Spleen (tissue), 11 donors: ENCODE measurements at regions not wholly inside any gene's neighbourhood (a gene's known extent, or its start where the extent isn't known, plus 50 kb on each side); places are given as distances from the start of the nearest gene placed in this dataset.

Source experiments
- DNase-seq: peaks from one replicate; pipeline ENCODE4 v3.0.0-alpha.2; 2020
- H3K27ac ChIP-seq, 8 donors: fragments of 200-600 bp; sonication (generic) in 7 of 8; 1 replicate in 4 of 8; 2 replicates in 4 of 8; pipeline versions ENCODE4 v1.5.0 to v1.8.0; 2016 to 2021; ENCODE audit warnings: inconsistent platforms in 4 of 8, mild to moderate bottlenecking in 4 of 8, moderate library complexity in 1 of 8
- H3K27me3 ChIP-seq, 7 donors: fragments of 200-600 bp; sonication (generic) in 6 of 7; replicated peaks in 1 of 7; 1 replicate in 4 of 7; 2 replicates in 3 of 7; pipeline versions ENCODE4 v1.5.0 to v1.8.0; 2016 to 2021; ENCODE audit warnings: inconsistent platforms in 3 of 7, mild to moderate bottlenecking in 1 of 7
- H3K36me3 ChIP-seq, 6 donors: fragments of 200-600 bp; sonication (generic) in 5 of 6; 1 replicate in 4 of 6; 2 replicates in 2 of 6; pipeline versions ENCODE4 v1.5.0 to v1.8.0; 2016 to 2021; ENCODE audit warnings: inconsistent platforms in 2 of 6
- H3K4me1 ChIP-seq, 6 donors: fragments of 200-600 bp; sonication (generic) in 5 of 6; 1 replicate in 3 of 6; 2 replicates in 3 of 6; pipeline versions ENCODE4 v1.5.0 to v1.8.0; 2016 to 2021; ENCODE audit warnings: inconsistent platforms in 3 of 6
- H3K4me3 ChIP-seq, 8 donors: fragments of 200-600 bp; sonication (generic) in 7 of 8; 1 replicate in 4 of 8; 2 replicates in 4 of 8; pipeline versions ENCODE4 v1.5.0 to v1.8.0; 2016 to 2021; ENCODE audit warnings: inconsistent platforms in 4 of 8, mild to moderate bottlenecking in 4 of 8, moderate library complexity in 2 of 8
- H3K9me3 ChIP-seq, 8 donors: fragments of 200-600 bp; sonication (generic) in 7 of 8; 1 replicate in 4 of 8; 2 replicates in 4 of 8; pipeline versions ENCODE4 v1.5.0 to v1.8.0; 2016 to 2021; ENCODE audit warnings: inconsistent platforms in 4 of 8
- CTCF ChIP-seq, 11 experiments: fragments of 200-600 bp in 7 of 11; fragments of 450-650 bp in 4 of 11; sonication (generic) in 4 of 11; IDR thresholded peaks in 8 of 11; conservative IDR thresholded peaks in 3 of 11; 1 replicate in 7 of 11; 2 replicates in 4 of 11; pipeline versions ENCODE4 v1.4.0 to v1.8.0; 2016 to 2021; ENCODE audit warnings: antibody characterized with exemption in 11 of 11, inconsistent platforms in 4 of 11, mild to moderate bottlenecking in 1 of 11
- POLR2A ChIP-seq, 3 donors: fragments of 450-650 bp; IDR thresholded peaks; one replicate each; pipeline ENCODE4 v1.5.1; 2017; ENCODE audit warnings: antibody characterized with exemption in 3 of 3, mild to moderate bottlenecking in 1 of 3
- POLR2AphosphoS5 ChIP-seq, 3 donors: sonication (generic); formaldehyde crosslinking; IDR thresholded peaks; one replicate each; pipeline ENCODE4 v1.5.1; 2017; ENCODE audit warnings: antibody characterized with exemption in 3 of 3
- WGBS, 5 donors: extraction: QIAGEN DNeasy Blood & Tissue Kit in 3 of 5; methylation state at CpG; one replicate each; pipeline versions ENCODE4 v1.1.5 to v1.1.7; 2013 to 2018; 5-methylcytosine and 5-hydroxymethylcytosine counted together
- intact Hi-C: fragments of 100-400 bp; cut with DNase I; formaldehyde crosslinking; loops from one replicate; pipeline ENCODE4 v1.15.0; 2023; ENCODE audit warnings: low total_unique reads
- donor health status: healthy with polysubstance abuse.
- donor health status: DM: no; HTN: no; CAD: no; lungs with moderate emphysema.
- donor health status: DM: no; HTN: no; CAD: no.
- donor health status: Bipolar disorder and iron deficiency.
- donor health status: healthy.
- donor health status: DM: no; HTN: no; CAD: no.
- donor health status: DM: yes; HTN: yes; CAD: no.

- DNase-seq = no peak
- Histone ChIP-seq H3K4me1 (peaks cover 0 to 12% (median 4%) of the 10 kb centered on the region in 6 donors), H3K27me3 (no peaks in the 10 kb centered on the region), H3K27ac (no peak overlapping the region), H3K9me3 (no peaks in the 10 kb centered on the region), H3K36me3 (no peaks in the 10 kb centered on the region), H3K4me3 (no peak overlapping the region)
- 63 to 96% (median 93%) methylated on average over 2 of the region's 2 CpGs for WGBS, 5 donors
- TF ChIP-seq POLR2AphosphoS5 (IDR thresholded peaks at IDR 0.05) (no peak), CTCF (IDR thresholded peaks at IDR 0.05 in 8 of 11, conservative IDR thresholded peaks at IDR 0.05 in 3 of 11) (no peak), POLR2A (IDR thresholded peaks at IDR 0.05) (no peak)
- intact Hi-C loops = no loop called here
Observed at GRCh38 chr1:98393719-98394118, 267.8 kb upstream of the SNX7 start.

DNA sequence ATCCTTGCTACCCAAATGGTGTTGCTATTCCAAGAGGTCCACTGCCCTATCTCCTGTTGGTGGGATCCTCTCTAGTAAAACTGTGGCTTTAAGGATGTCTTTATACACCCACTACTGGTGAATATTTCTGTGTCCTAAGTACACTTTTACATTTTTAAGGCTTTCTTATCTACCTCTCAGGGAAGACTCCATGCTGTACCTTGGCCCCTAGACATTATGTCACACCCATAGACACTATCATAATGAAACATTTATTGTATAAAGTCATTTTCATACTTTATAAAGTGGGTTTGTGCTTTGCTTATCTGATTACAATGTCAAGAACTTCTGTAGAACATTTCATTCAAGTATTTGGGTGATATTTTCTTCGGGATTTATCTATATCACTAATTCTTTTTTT, 270.3 kb upstream of the SNX7 start:
- no peak overlapping the region for H3K4me3 ChIP-seq
- no peaks in the 10 kb centered on the region for H3K9me3 ChIP-seq
- 86 to 92% (median 89%) methylated on average over 1 of the region's 1 CpG for WGBS, 5 donors
- H3K27ac ChIP-seq = no peak overlapping the region
- TF ChIP-seq POLR2AphosphoS5 (IDR thresholded peaks at IDR 0.05) = no peak
- TF ChIP-seq CTCF (IDR thresholded peaks at IDR 0.05 in 8 of 11, conservative IDR thresholded peaks at IDR 0.05 in 3 of 11) = no peak
- TF ChIP-seq POLR2A (IDR thresholded peaks at IDR 0.05) = no peak
- peaks cover 0 to 22% (median 6%) of the 10 kb centered on the region in 6 donors for H3K4me1 ChIP-seq
- no peaks in the 10 kb centered on the region for H3K36me3 ChIP-seq
- no peaks in the 10 kb centered on the region for H3K27me3 ChIP-seq
- DNase-seq = no peak
- intact Hi-C loops = no loop called here

DNA sequence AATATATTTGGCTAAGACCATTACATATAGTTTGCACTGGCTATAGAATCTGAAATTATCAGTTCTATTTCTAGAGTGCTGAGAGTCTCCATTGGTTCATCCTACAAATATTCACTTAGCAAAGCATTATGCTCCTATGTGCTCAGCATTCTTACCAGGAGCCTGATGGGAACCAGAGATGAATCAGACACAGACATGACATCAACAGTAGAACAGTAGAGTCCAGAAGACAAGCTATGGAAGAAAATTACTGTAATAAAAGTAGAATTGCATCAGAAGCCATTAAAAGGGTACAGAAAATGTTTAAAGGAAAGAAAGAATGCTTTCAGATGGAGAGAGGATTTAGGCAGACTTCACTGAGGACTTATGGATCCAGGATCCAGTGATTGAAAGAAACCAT, 271.7 kb upstream of the SNX7 start:
- H3K9me3 ChIP-seq = no peaks in the 10 kb centered on the region
- no peaks in the 10 kb centered on the region for H3K27me3 ChIP-seq
- intact Hi-C loops = no loop called here
- no peaks in the 10 kb centered on the region for H3K36me3 ChIP-seq
- no peak for TF ChIP-seq POLR2A (IDR thresholded peaks at IDR 0.05)
- no peak for TF ChIP-seq POLR2AphosphoS5 (IDR thresholded peaks at IDR 0.05)
- TF ChIP-seq CTCF (IDR thresholded peaks at IDR 0.05 in 8 of 11, conservative IDR thresholded peaks at IDR 0.05 in 3 of 11) = no peak
- peaks cover 0 to 22% (median 6%) of the 10 kb centered on the region in 6 donors for H3K4me1 ChIP-seq
- no peak overlapping the region for H3K27ac ChIP-seq
- DNase-seq = no peak
- H3K4me3 ChIP-seq = no peak overlapping the region

DNA sequence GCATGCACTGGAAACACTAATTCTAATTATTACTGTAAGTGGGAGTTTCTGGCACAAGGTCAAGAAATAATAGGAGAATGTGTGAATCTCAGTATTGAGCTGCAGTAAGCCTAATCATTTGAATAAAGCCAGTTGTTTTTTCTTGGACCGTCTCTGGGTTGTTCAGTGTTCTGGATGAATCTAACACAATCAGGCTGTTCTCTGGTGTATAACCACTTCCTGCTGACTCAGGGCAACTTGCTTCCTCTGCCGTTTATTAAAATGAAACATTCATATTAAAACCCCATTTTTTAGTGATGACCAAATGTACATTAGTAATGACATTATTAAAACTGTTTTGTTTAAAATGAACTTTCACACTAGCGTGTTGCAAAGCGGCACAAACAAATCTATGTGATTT, 273.1 kb upstream of the SNX7 start:
- H3K4me1 ChIP-seq = peaks cover 0 to 22% (median 6%) of the 10 kb centered on the region in 6 donors
- peak overlapping the region in 1 of 8 donors; percentile 1 for H3K4me3 ChIP-seq
- no peak for TF ChIP-seq POLR2AphosphoS5 (IDR thresholded peaks at IDR 0.05)
- TF ChIP-seq CTCF (IDR thresholded peaks at IDR 0.05 in 8 of 11, conservative IDR thresholded peaks at IDR 0.05 in 3 of 11) = no peak
- no peak for TF ChIP-seq POLR2A (IDR thresholded peaks at IDR 0.05)
- 12 to 22% (median 16%) methylated on average over 4 of the region's 4 CpGs for WGBS, 5 donors
- no peaks in the 10 kb centered on the region for H3K27me3 ChIP-seq
- H3K27ac ChIP-seq = peak overlapping the region in 6 of 8 donors; percentile 18 to 73 (median 57)
- intact Hi-C loops = no loop called here
- H3K36me3 ChIP-seq = no peaks in the 10 kb centered on the region
- no peak for DNase-seq
- H3K9me3 ChIP-seq = no peaks in the 10 kb centered on the region
